H1 (cell line): ENCODE measurements at regions not wholly inside any gene's neighbourhood (a gene's known extent, or its start where the extent isn't known, plus 50 kb on each side); places are given as distances from the start of the nearest gene placed in this dataset.
"Not testable (repeated sequence)": the region's sequence is repeated elsewhere in the genome, so short reads cannot be mapped to it uniquely, and the experiment has no call there.

Source experiments
- CTCF ChIA-PET: fragments of 300-600 bp; sonication (Branson Sonifier 250); formaldehyde crosslinking; loops from one replicate; lab custom pipeline; 2021; ENCODE audit not compliant: partially characterized antibody; lab: Charles Lee
- POLR2A ChIA-PET: fragments of 300-600 bp; sonication (Branson Sonifier 250); formaldehyde crosslinking; loops from one replicate; lab custom pipeline; 2021; ENCODE audit warnings: inconsistent platforms; ENCODE audit not compliant: partially characterized antibody; lab: Charles Lee
- DNase-seq, 2 experiments: peaks; one replicate each; pipeline versions ENCODE4 v3.0.0 to v3.0.0-alpha.2; 2010 to 2022; ENCODE audit warnings: low spot score in 2 of 2, low read depth in 1 of 2, mixed read lengths in 1 of 2
- FAIRE-seq: peaks from 2 replicates; lab custom pipeline; 2011; peaks lifted over from hg19 to GRCh38; lab: Jason Lieb, UNC
- H2AFZ ChIP-seq: 2 replicates; pipeline ENCODE4 v1.8.1; 2012; ENCODE audit warnings: low read length, inconsistent platforms
- H2AK5ac ChIP-seq: 2 replicates; pipeline ENCODE4 v1.6.1; 2013; ENCODE audit warnings: low read depth, low read length
- H2BK120ac ChIP-seq: replicated peaks from 2 replicates; pipeline ENCODE3; 2013; ENCODE audit warnings: low read depth, low read length, inconsistent platforms
- H2BK12ac ChIP-seq: 2 replicates; pipeline ENCODE4 v1.6.1; 2013; ENCODE audit warnings: low read depth, low read length
- H2BK15ac ChIP-seq: 2 replicates; pipeline ENCODE4 v1.6.1; 2013; ENCODE audit warnings: low read length
- H2BK20ac ChIP-seq: 2 replicates; pipeline ENCODE4 v1.6.1; 2013; ENCODE audit warnings: low read length
- H2BK5ac ChIP-seq: 2 replicates; pipeline ENCODE4 v1.6.1; 2013; ENCODE audit warnings: low read depth, low read length
- H3K14ac ChIP-seq: 2 replicates; pipeline ENCODE4 v1.6.1; 2013; ENCODE audit warnings: inconsistent platforms; ENCODE audit not compliant: insufficient read length
- H3K18ac ChIP-seq: 2 replicates; pipeline ENCODE4 v1.6.1; 2013; ENCODE audit warnings: low read length; ENCODE audit errors: extremely low read depth
- H3K23ac ChIP-seq: 2 replicates; pipeline ENCODE4 v1.6.1; 2013; ENCODE audit warnings: inconsistent platforms; ENCODE audit not compliant: insufficient read length
- H3K23me2 ChIP-seq: 2 replicates; pipeline ENCODE4 v1.6.1; 2013; ENCODE audit warnings: low read depth, low read length
- H3K27ac ChIP-seq: 2 replicates; pipeline ENCODE4 v1.6.1; 2011; ENCODE audit warnings: low read depth, low read length, inconsistent platforms
- H3K27me3 ChIP-seq, 4 experiments: replicated peaks in 1 of 4; 1 replicate in 1 of 4; 2 replicates in 3 of 4; pipeline versions ENCODE4 v1.6.1 to v1.8.1; 2011 to 2013; ENCODE audit warnings: low read length in 3 of 4, mild to moderate bottlenecking in 3 of 4, inconsistent platforms in 2 of 4, mixed read lengths in 2 of 4, moderate library complexity in 1 of 4; ENCODE audit not compliant: control insufficient read depth in 3 of 4, insufficient read depth in 3 of 4; ENCODE audit errors: extremely low read depth in 1 of 4
- H3K36me3 ChIP-seq, 4 experiments: 2 replicates each; pipeline versions ENCODE4 v1.6.1 to v1.8.1; 2011 to 2013; ENCODE audit warnings: mild to moderate bottlenecking in 4 of 4, low read length in 3 of 4, moderate library complexity in 2 of 4, control low read depth in 1 of 4, inconsistent platforms in 1 of 4; ENCODE audit not compliant: insufficient read depth in 4 of 4, control insufficient read depth in 2 of 4
- H3K4ac ChIP-seq: replicated peaks from 2 replicates; pipeline ENCODE3; 2013; ENCODE audit warnings: low read length, low read depth, mixed read lengths, inconsistent platforms; ENCODE audit not compliant: insufficient read length
- H3K4me1 ChIP-seq, 4 experiments: replicated peaks in 1 of 4; 1 replicate in 1 of 4; 2 replicates in 3 of 4; pipeline versions ENCODE4 v1.6.1 to v1.8.1; 2011 to 2013; ENCODE audit warnings: low read length in 3 of 4, inconsistent platforms in 2 of 4, mixed read lengths in 1 of 4; ENCODE audit not compliant: insufficient read depth in 4 of 4, control insufficient read depth in 3 of 4
- H3K4me2 ChIP-seq, 2 experiments: 2 replicates each; pipeline versions ENCODE4 v1.6.1 to v1.8.1; 2011 to 2013; ENCODE audit warnings: low read depth in 2 of 2, low read length in 2 of 2, control low read depth in 1 of 2, inconsistent platforms in 1 of 2, mild to moderate bottlenecking in 1 of 2; ENCODE audit not compliant: insufficient read depth in 1 of 2
- H3K4me3 ChIP-seq, 4 experiments: fragments of 200-600, 300-600 bp in 1 of 4; sonication (generic), shearing (Covaris generic), sonication (Bioruptor Twin) in 1 of 4; 2 replicates each; pipeline versions ENCODE4 v1.5.1 to v1.8.1; 2011 to 2016; ENCODE audit warnings: low read length in 4 of 4, low read depth in 3 of 4, control low read depth in 2 of 4, inconsistent platforms in 2 of 4, mild to moderate bottlenecking in 2 of 4, mixed read lengths in 1 of 4, moderate library complexity in 1 of 4; ENCODE audit not compliant: insufficient read depth in 2 of 4; ENCODE audit errors: extremely low read depth in 1 of 4
- H3K56ac ChIP-seq: replicated peaks from 2 replicates; pipeline ENCODE3; 2013; ENCODE audit warnings: low read depth, mild to moderate bottlenecking, mixed read lengths, low read length, inconsistent platforms; ENCODE audit not compliant: insufficient read length
- H3K79me1 ChIP-seq: 2 replicates; pipeline ENCODE4 v1.6.1; 2013; ENCODE audit warnings: low read depth, low read length, control low read depth
- H3K79me2 ChIP-seq, 2 experiments: 2 replicates each; pipeline versions ENCODE4 v1.6.1 to v1.8.1; 2012 to 2013; ENCODE audit warnings: low read length in 2 of 2, mild to moderate bottlenecking in 2 of 2, inconsistent platforms in 1 of 2; ENCODE audit not compliant: insufficient read depth in 2 of 2, control insufficient read depth in 1 of 2
- H3K9ac ChIP-seq, 4 experiments: replicated peaks in 1 of 4; 1 replicate in 1 of 4; 2 replicates in 3 of 4; pipeline versions ENCODE4 v1.6.1 to v1.8.1; 2011 to 2013; ENCODE audit warnings: low read depth in 3 of 4, low read length in 3 of 4, control low read depth in 2 of 4, mild to moderate bottlenecking in 2 of 4, moderate library complexity in 2 of 4, inconsistent platforms in 1 of 4; ENCODE audit errors: extremely low read depth in 1 of 4
- H3K9me3 ChIP-seq, 2 experiments: 2 replicates each; pipeline versions ENCODE4 v1.6.1 to v1.8.1; 2012 to 2013; ENCODE audit warnings: mild to moderate bottlenecking in 2 of 2, moderate library complexity in 2 of 2, control low read depth in 1 of 2, inconsistent platforms in 1 of 2, low read depth in 1 of 2, low read length in 1 of 2, mixed read lengths in 1 of 2; ENCODE audit not compliant: insufficient read depth in 2 of 2
- H4K20me1 ChIP-seq, 2 experiments: replicated peaks in 1 of 2; 2 replicates each; pipeline versions ENCODE3 to v1.8.1; 2011 to 2013; ENCODE audit warnings: inconsistent platforms in 2 of 2, low read length in 2 of 2, mild to moderate bottlenecking in 1 of 2; ENCODE audit not compliant: insufficient read depth in 2 of 2, control insufficient read depth in 1 of 2
- H4K5ac ChIP-seq: 2 replicates; pipeline ENCODE4 v1.6.1; 2013; ENCODE audit warnings: low read length, low read depth, mixed read lengths, inconsistent platforms; ENCODE audit not compliant: insufficient read length
- H4K8ac ChIP-seq: 2 replicates; pipeline ENCODE4 v1.8.0; 2013; ENCODE audit warnings: mild to moderate bottlenecking, moderate library complexity, low read length, inconsistent platforms; ENCODE audit not compliant: insufficient read depth; ENCODE audit errors: extremely low read depth
- H4K91ac ChIP-seq: replicated peaks from 2 replicates; pipeline ENCODE3; 2013; ENCODE audit warnings: low read length, mixed read lengths, inconsistent platforms; ENCODE audit not compliant: insufficient read length
- WGBS, 2 experiments: shearing (Covaris generic) in 1 of 2; methylation state at CpG; one replicate each; pipeline versions ENCODE4 v1.1.6 to v1.1.7; 2013 to 2015; ENCODE audit warnings: low lambda C conversion rate in 2 of 2, mixed read lengths in 2 of 2, inconsistent platforms in 1 of 2, low coverage in 1 of 2, missing lambda C conversion rate in 1 of 2; ENCODE audit not compliant: insufficient replicate concordance in 2 of 2, insufficient coverage in 1 of 2, insufficient read length in 1 of 2; ENCODE audit errors: extremely low coverage in 1 of 2, missing lambda C conversion rate in 1 of 2; 5-methylcytosine and 5-hydroxymethylcytosine counted together

DNA sequence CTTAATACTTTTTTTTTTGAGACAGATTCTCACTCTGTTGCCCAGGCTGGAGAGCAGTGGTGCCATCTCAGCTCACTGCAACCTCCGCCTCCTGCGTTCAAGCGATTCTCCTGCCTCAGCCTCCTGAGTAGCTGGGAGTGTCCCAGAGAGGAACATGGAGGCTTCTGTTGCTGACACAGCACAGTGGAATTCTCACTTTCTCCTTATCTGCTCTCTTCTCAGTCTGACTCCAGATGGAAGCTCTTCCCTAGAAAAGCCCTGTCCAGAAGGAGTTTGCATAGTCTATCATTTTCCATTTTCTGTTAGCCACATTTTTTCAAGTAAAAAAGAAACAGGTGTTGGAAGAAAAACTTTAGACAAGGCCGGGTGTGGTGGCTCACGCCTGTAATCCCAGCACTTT is 98.5 kb upstream of the KIF26B start:
- not testable (repeated sequence) for H3K36me3 ChIP-seq, H2BK15ac ChIP-seq, H3K79me1 ChIP-seq, H4K20me1 ChIP-seq, H3K27ac ChIP-seq, H3K4me3 ChIP-seq, H4K5ac ChIP-seq, H3K27me3 ChIP-seq, H3K23ac ChIP-seq, H2AK5ac ChIP-seq, H2AFZ ChIP-seq, H3K9ac ChIP-seq, FAIRE-seq, H4K8ac ChIP-seq, H3K56ac ChIP-seq, H3K9me3 ChIP-seq, H3K23me2 ChIP-seq, H2BK20ac ChIP-seq, H2BK120ac ChIP-seq, H2BK12ac ChIP-seq, H3K14ac ChIP-seq, H3K79me2 ChIP-seq, H3K18ac ChIP-seq, H3K4me2 ChIP-seq, H3K4ac ChIP-seq, H2BK5ac ChIP-seq, H4K91ac ChIP-seq
- CTCF ChIA-PET = interaction anchor here (0.7 to 1.5 kb wide), 3 partner anchors 10 to 16 kb away, joined by 3 to 5 read pairs (median 3); no protein-coding TSS in a partner anchor
- peaks cover 5 to 16% (median 10%) of the 10 kb centered on the region in 4 experiments; a peak in 6 of 7 replicates for H3K4me1 ChIP-seq
- POLR2A ChIA-PET = interaction anchor here (1.1 kb wide), 1 partner anchor 212 kb away, joined by 3 read pairs; no protein-coding TSS in a partner anchor
- DNase-seq = peak in 1 of 2 experiments; percentile 17
- 95% methylated on average over 5 of the region's 5 CpGs; no CpG with 5 or more reads in 1 of the 2 experiments for WGBS, 2 experiments
